ENCODE measurements at regions not wholly inside any gene's neighbourhood (a gene's known extent, or its start where the extent isn't known, plus 50 kb on each side); places are given as distances from the start of the nearest gene placed in this dataset.

DNA sequence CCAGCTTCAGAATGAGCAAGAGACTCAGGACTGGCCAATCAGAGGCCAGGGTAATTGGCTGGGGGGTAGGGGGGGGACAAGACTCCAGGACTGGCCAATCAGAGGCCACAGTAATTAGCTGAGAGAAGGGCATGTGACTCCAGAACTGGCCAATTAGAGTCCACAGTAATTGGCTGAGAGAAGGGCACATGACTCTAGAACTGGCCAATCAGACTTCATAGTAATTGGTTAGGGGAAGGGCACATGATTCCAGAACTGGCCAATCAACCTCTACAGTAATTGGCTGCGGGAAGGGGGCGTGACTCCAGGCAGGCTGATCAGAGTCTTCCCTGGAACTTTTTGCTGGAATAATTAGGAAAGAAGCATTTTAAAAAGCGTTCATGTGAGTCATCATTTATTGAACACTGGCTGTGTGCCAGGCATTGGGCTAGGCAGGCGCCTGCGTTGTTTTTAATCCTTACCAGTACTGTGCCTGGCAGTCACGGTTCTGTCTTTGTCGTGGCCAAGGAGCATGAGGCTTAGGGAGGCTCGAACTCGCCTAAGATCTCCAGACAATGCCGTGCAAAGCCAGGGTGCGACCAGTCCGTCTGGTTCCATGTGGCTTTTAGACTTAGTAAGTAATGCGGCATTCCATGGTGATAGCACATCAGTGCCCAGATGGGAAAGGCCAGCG, 508.1 kb downstream of the TBC1D22A start:
- no peaks in the 10 kb centered on the region for H3K4me1 ChIP-seq (ENCODE audit: control insufficient read depth, insufficient read depth, low read length)
- Mint-ChIP-seq H3K27ac (no peak overlapping the region), H3K36me3 (no peaks in the 10 kb centered on the region), H3K4me3 (no peak overlapping the region), H3K27me3 (ENCODE audit: low read depth in 2 of 2) (no peaks in the 10 kb centered on the region), H3K4me1 (no peaks in the 10 kb centered on the region), H3K9me3 (no peaks in the 10 kb centered on the region)
- H3K9me3 ChIP-seq (ENCODE audit: control insufficient read depth, insufficient read depth, low read length), result no peaks in the 10 kb centered on the region
- no peaks in the 10 kb centered on the region for H3K36me3 ChIP-seq (ENCODE audit: control insufficient read depth, insufficient read depth, low read length)
- H3K4me3 ChIP-seq (ENCODE audit: low read length), result no peak overlapping the region
- WGBS (ENCODE audit: insufficient coverage), result 92% methylated on average over 14 of the region's 14 CpGs
- DNase-seq, result no peak
- H3K27ac ChIP-seq (ENCODE audit: low read length), result no peak overlapping the region
- intact Hi-C loops (cut with micrococcal nuclease), result no loop called here
- H3K27me3 ChIP-seq (ENCODE audit: control insufficient read depth, insufficient read depth, low read length), result no peaks in the 10 kb centered on the region
- TF ChIP-seq, protein P1, sequence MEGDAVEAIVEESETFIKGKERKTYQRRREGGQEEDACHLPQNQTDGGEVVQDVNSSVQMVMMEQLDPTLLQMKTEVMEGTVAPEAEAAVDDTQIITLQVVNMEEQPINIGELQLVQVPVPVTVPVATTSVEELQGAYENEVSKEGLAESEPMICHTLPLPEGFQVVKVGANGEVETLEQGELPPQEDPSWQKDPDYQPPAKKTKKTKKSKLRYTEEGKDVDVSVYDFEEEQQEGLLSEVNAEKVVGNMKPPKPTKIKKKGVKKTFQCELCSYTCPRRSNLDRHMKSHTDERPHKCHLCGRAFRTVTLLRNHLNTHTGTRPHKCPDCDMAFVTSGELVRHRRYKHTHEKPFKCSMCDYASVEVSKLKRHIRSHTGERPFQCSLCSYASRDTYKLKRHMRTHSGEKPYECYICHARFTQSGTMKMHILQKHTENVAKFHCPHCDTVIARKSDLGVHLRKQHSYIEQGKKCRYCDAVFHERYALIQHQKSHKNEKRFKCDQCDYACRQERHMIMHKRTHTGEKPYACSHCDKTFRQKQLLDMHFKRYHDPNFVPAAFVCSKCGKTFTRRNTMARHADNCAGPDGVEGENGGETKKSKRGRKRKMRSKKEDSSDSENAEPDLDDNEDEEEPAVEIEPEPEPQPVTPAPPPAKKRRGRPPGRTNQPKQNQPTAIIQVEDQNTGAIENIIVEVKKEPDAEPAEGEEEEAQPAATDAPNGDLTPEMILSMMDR (IDR thresholded peaks at IDR 0.05), result no peak
- no peak for ATAC-seq

DNA sequence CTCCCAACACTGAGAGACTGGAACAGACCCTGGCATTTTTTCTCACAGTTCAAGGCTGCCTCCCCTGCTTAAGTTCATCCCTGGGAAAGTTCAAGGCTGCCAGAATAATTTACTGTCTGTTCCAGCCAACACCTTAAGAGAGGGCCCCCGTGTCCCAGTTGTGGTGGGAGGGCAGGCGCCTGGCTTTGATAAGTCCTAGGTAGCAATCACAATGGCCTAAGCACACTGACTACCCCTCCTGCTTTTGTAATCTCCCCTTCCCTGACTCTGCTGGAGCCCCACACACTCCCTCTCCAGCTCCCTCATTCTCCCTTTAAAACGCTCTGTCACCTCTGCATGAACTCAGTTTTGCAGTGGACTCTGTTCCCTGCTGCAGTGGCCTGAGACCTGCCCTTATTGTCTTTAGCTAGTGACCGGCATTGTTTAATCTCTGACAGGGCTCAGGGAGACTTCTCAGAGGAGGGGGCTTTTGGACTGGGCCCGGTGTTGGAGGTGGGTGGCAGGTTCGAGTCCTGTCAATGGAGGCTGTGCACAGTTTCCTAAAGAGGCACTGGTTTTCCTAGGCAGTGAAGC, 507.2 kb downstream of the TBC1D22A start:
- Histone ChIP-seq H3K4me3 (ENCODE audit: low read length) (no peak overlapping the region), H3K27ac (ENCODE audit: low read length) (no peak overlapping the region), H3K36me3 (ENCODE audit: control insufficient read depth, insufficient read depth, low read length) (no peaks in the 10 kb centered on the region), H3K27me3 (ENCODE audit: control insufficient read depth, insufficient read depth, low read length) (no peaks in the 10 kb centered on the region), H3K9me3 (ENCODE audit: control insufficient read depth, insufficient read depth, low read length) (no peaks in the 10 kb centered on the region), H3K4me1 (ENCODE audit: control insufficient read depth, insufficient read depth, low read length) (no peaks in the 10 kb centered on the region)
- 74% methylated on average over 6 of the region's 6 CpGs for WGBS (ENCODE audit: insufficient coverage)
- intact Hi-C loops (cut with micrococcal nuclease), result no loop called here
- H3K4me3 Mint-ChIP-seq, result no peak overlapping the region
- H3K4me1 Mint-ChIP-seq, result no peaks in the 10 kb centered on the region
- ATAC-seq (no peak), DNase-seq (no peak)
- TF ChIP-seq, protein P1 (IDR thresholded peaks at IDR 0.05), result no peak
- no peaks in the 10 kb centered on the region for H3K36me3 Mint-ChIP-seq
- H3K27ac Mint-ChIP-seq, result no peak overlapping the region
- H3K27me3 Mint-ChIP-seq (ENCODE audit: low read depth in 2 of 2), result peaks cover 2 to 7% of the 10 kb centered on the region in 2 donors
- no peaks in the 10 kb centered on the region for H3K9me3 Mint-ChIP-seq

DNA sequence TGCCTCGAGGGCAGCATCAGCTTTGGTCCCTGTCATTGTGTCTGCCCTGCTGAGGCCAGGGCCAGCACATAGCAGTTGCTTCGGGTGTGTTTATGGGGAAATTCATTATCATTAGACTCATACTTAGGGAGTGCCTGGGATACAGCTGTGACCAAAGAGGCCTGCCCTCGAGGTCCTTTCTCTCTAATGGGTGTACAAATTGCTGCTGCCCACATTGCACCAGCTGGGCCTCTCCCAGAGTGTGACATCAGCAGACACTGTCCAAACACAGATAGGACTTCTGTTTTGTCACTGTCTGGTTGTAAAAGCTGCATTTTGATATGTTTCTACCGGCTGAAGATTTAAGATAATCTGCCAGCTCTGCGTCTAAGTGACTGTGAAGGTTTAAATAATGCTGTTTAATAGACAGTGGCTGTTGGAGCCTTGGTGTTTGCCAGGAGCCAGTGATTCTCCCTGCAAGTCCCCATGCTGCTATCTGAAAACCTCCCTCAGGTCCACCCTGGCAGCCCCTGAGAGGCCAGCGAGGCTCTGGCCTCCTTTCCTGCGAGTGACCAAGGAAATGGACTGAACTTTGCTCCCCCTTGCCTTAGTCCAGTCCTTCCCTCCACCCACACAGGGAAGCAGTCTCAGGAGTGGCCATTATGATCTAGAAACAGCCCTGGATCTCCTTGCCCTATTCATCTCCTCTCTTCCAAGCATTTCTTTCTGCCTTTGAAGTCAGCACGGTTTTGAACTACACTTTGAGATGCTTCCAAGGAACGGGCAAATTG, 505.2 kb downstream of the TBC1D22A start:
- TF ChIP-seq, protein P1 (IDR thresholded peaks at IDR 0.05), result no peak
- no peak for DNase-seq
- intact Hi-C loops (cut with micrococcal nuclease), result no loop called here
- Histone ChIP-seq H3K27ac (ENCODE audit: low read length) (no peak overlapping the region), H3K4me3 (ENCODE audit: low read length) (no peak overlapping the region), H3K9me3 (ENCODE audit: control insufficient read depth, insufficient read depth, low read length) (no peaks in the 10 kb centered on the region), H3K4me1 (ENCODE audit: control insufficient read depth, insufficient read depth, low read length) (no peaks in the 10 kb centered on the region), H3K36me3 (ENCODE audit: control insufficient read depth, insufficient read depth, low read length) (no peaks in the 10 kb centered on the region), H3K27me3 (ENCODE audit: control insufficient read depth, insufficient read depth, low read length) (no peaks in the 10 kb centered on the region)
- Mint-ChIP-seq H3K27me3 (ENCODE audit: low read depth in 2 of 2) (peaks cover 2 to 19% of the 10 kb centered on the region in 2 donors), H3K27ac (no peak overlapping the region), H3K9me3 (no peaks in the 10 kb centered on the region), H3K4me3 (no peak overlapping the region), H3K36me3 (no peaks in the 10 kb centered on the region), H3K4me1 (no peaks in the 10 kb centered on the region)
- no peak for ATAC-seq
- WGBS (ENCODE audit: insufficient coverage), result 71% methylated on average over 9 of the region's 9 CpGs
